PC-9 (cell line): ENCODE measurements at regions not wholly inside any gene's neighbourhood (a gene's known extent, or its start where the extent isn't known, plus 50 kb on each side); places are given as distances from the start of the nearest gene placed in this dataset.

Experiments
- BruUV-seq: library from RNA; stranded (reverse); fragments of 400-500 nt; replicated peaks from 2 replicates; lab custom pipeline; 2021; lab: Mats Ljungman, UMichigan
- CTCF ChIA-PET: fragments of 300-600 bp; sonication (Branson Sonifier 250); formaldehyde crosslinking; loops from one replicate; lab custom pipeline; 2022; ENCODE audit warnings: antibody characterized with exemption; lab: Charles Lee
- POLR2A ChIA-PET: fragments of 300-600 bp; sonication (Branson Sonifier 250); formaldehyde crosslinking; loops from one replicate; lab custom pipeline; 2022; ENCODE audit warnings: antibody characterized with exemption; ENCODE audit not compliant: unreplicated experiment; lab: Charles Lee
- DNase-seq, 2 experiments: peaks; one replicate each; pipeline versions ENCODE4 v3.0.0 to v3.0.0-alpha.2; 2015 to 2022; ENCODE audit warnings: mixed read lengths in 1 of 2
- H2AFZ ChIP-seq: fragments of 200-600 bp; sonication (generic); 2 replicates; pipeline ENCODE4 v1.8.1; 2017; ENCODE audit warnings: antibody characterized with exemption
- H3F3A ChIP-seq: fragments of 200-600 bp; sonication (generic); 2 replicates; pipeline ENCODE4 v1.8.1; 2017; ENCODE audit warnings: antibody characterized with exemption, mild to moderate bottlenecking, low read depth; ENCODE audit not compliant: insufficient read depth
- H3K27ac ChIP-seq: fragments of 200-600 bp; sonication (generic); 2 replicates; pipeline ENCODE4 v1.6.1; 2016; ENCODE audit warnings: mixed run types
- H3K27me3 ChIP-seq: fragments of 200-600 bp; sonication (generic); 2 replicates; pipeline ENCODE4 v1.6.1; 2016; ENCODE audit warnings: low read depth, mixed run types; ENCODE audit not compliant: insufficient read depth
- H3K36me3 ChIP-seq: fragments of 200-600 bp; sonication (generic); 2 replicates; pipeline ENCODE4 v1.6.1; 2016; ENCODE audit warnings: low read depth, mixed run types
- H3K4me1 ChIP-seq: fragments of 200-600 bp; sonication (generic); replicated peaks from 2 replicates; pipeline ENCODE4 v1.6.1; 2016; ENCODE audit warnings: mixed run types; ENCODE audit not compliant: insufficient read depth
- H3K4me2 ChIP-seq: fragments of 200-600 bp; sonication (generic); 2 replicates; pipeline ENCODE4 v1.6.1; 2017; ENCODE audit warnings: mixed run types
- H3K4me3 ChIP-seq: fragments of 200-600 bp; sonication (generic); 2 replicates; pipeline ENCODE4 v1.6.1; 2016; ENCODE audit warnings: mixed run types
- H3K79me2 ChIP-seq: fragments of 200-600 bp; sonication (generic); 2 replicates; pipeline ENCODE4 v1.6.1; 2017; ENCODE audit warnings: low read depth, mixed run types
- H3K9me2 ChIP-seq: fragments of 200-600 bp; sonication (generic); 2 replicates; pipeline ENCODE4 v1.8.1; 2017; ENCODE audit warnings: mild to moderate bottlenecking; ENCODE audit not compliant: insufficient read depth
- H3K9me3 ChIP-seq: fragments of 200-600 bp; sonication (generic); 2 replicates; pipeline ENCODE4 v1.8.1; 2016; ENCODE audit warnings: low read depth; ENCODE audit not compliant: insufficient read depth
- H4K20me1 ChIP-seq: fragments of 200-600 bp; sonication (generic); 2 replicates; pipeline ENCODE4 v1.8.1; 2017; ENCODE audit not compliant: insufficient read depth
- EZH2 ChIP-seq: fragments of 200-600 bp; sonication (generic); IDR thresholded peaks from 2 replicates; pipeline ENCODE4 v1.8.0; 2017; ENCODE audit warnings: antibody characterized with exemption, low read depth
- intact Hi-C: fragments of 100-400 bp; cut with micrococcal nuclease; formaldehyde crosslinking; loops from one replicate; pipeline ENCODE4 v1.10.0; 2022; ENCODE audit not compliant: unreplicated experiment
- TF ChIP-seq, protein P1 (sequence below): fragments of 200-600 bp; sonication (generic); conservative IDR thresholded peaks from 2 replicates; pipeline ENCODE4 v1.6.1; 2017; ENCODE audit warnings: mixed run types, antibody characterized with exemption, mild to moderate bottlenecking, moderate library complexity

DNA sequence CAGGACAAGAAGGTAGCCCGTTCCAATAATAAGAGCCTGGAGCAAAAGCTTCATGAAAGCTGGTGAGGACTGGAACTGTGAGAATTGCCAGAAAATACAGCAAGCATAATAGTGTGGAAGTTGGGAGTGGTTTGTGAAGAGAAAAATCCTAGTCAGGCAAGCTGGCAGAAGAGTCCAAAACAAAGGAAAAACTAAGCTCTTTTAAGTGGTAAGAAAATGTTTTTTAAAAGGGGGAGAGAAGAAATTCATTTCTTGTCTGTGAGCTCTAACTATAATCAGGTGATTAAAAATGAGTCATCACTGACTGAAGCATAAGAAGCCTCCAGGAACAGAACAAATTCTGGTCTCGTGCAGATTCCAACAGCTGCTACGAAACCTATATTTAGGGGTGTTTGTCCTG lies 102.6 kb downstream of the CAAP1 start:
- Histone ChIP-seq H4K20me1 (no peaks in the 10 kb centered on the region), H3K9me2 (no peaks in the 10 kb centered on the region), H3F3A (no peaks in the 10 kb centered on the region), H3K79me2 (no peaks in the 10 kb centered on the region), H2AFZ (no peak overlapping the region), H3K4me2 (no peak overlapping the region), H3K27ac (no peak overlapping the region), H3K27me3 (no peaks in the 10 kb centered on the region), H3K36me3 (no peaks in the 10 kb centered on the region), H3K9me3 (no peaks in the 10 kb centered on the region), H3K4me3 (no peak overlapping the region), H3K4me1 (no peaks in the 10 kb centered on the region)
- intact Hi-C loops, result no loop called here
- ChIA-PET POLR2A (no interaction called here), CTCF (no interaction called here)
- BruUV-seq, result no TSS peak
- TF ChIP-seq EZH2, result no peak
- TF ChIP-seq, protein P1, sequence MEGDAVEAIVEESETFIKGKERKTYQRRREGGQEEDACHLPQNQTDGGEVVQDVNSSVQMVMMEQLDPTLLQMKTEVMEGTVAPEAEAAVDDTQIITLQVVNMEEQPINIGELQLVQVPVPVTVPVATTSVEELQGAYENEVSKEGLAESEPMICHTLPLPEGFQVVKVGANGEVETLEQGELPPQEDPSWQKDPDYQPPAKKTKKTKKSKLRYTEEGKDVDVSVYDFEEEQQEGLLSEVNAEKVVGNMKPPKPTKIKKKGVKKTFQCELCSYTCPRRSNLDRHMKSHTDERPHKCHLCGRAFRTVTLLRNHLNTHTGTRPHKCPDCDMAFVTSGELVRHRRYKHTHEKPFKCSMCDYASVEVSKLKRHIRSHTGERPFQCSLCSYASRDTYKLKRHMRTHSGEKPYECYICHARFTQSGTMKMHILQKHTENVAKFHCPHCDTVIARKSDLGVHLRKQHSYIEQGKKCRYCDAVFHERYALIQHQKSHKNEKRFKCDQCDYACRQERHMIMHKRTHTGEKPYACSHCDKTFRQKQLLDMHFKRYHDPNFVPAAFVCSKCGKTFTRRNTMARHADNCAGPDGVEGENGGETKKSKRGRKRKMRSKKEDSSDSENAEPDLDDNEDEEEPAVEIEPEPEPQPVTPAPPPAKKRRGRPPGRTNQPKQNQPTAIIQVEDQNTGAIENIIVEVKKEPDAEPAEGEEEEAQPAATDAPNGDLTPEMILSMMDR, result no peak
- DNase-seq, result no peak

DNA sequence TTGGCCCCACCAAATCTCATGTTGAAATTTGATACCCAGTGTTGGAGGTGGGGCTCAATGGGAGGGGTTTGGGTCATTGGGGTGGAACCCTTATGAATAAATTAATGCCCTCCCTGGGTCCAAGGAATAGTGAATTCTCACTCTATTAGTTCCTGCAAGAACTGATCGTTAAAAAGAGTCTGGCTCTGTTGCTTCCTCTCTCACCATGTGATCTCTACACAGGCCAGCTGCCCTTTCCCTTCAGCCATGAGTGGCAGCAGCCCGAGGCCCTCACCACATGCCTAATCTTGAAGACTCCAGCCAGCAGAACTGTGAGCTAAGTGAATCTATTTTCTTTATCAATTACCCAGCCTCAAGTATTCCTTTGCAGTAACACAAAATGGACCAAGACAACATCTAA lies 106.0 kb downstream of the CAAP1 start:
- Histone ChIP-seq H3K27ac (no peak overlapping the region), H3K9me3 (no peaks in the 10 kb centered on the region), H3K9me2 (no peaks in the 10 kb centered on the region), H4K20me1 (no peaks in the 10 kb centered on the region), H3K36me3 (no peaks in the 10 kb centered on the region), H2AFZ (no peak overlapping the region), H3F3A (no peaks in the 10 kb centered on the region), H3K79me2 (no peaks in the 10 kb centered on the region), H3K27me3 (no peaks in the 10 kb centered on the region), H3K4me2 (no peak overlapping the region), H3K4me1 (no peaks in the 10 kb centered on the region), H3K4me3 (no peak overlapping the region)
- DNase-seq, result no peak
- ChIA-PET POLR2A (no interaction called here), CTCF (no interaction called here)
- BruUV-seq, result no TSS peak
- TF ChIP-seq, protein P1, result no peak
- TF ChIP-seq EZH2, result no peak
- intact Hi-C loops, result no loop called here

DNA sequence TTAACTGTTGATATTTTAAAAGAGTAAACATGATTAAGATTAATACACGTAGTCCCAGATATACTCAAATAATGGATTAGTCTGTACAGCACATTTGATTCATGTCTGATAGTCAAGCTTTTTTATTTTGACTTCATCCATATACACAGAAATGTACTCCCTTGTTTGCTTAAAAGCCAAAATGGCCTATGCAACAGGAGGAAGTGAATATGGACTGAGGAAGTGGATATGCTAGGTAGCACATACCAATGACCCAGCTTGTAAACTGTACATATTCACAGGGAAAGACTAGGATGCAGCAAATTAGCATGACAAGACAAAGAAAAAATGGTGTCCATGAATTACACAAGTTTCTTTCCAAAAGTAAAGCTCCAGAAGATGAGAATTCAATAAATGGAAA lies 109.7 kb downstream of the CAAP1 start:
- POLR2A ChIA-PET, result no interaction called here
- DNase-seq, result no peak
- TF ChIP-seq, protein P1, result no peak
- no peak for TF ChIP-seq EZH2
- H2AFZ ChIP-seq, result no peak overlapping the region
- H3K27ac ChIP-seq, result no peak overlapping the region
- no peaks in the 10 kb centered on the region for H3K9me2 ChIP-seq
- H3K9me3 ChIP-seq, result no peaks in the 10 kb centered on the region
- no peak overlapping the region for H3K4me2 ChIP-seq
- H3K4me1 ChIP-seq, result no peaks in the 10 kb centered on the region
- no peaks in the 10 kb centered on the region for H3F3A ChIP-seq
- no peaks in the 10 kb centered on the region for H3K27me3 ChIP-seq
- H3K36me3 ChIP-seq, result no peaks in the 10 kb centered on the region
- no TSS peak for BruUV-seq
- no peak overlapping the region for H3K4me3 ChIP-seq
- H3K79me2 ChIP-seq, result no peaks in the 10 kb centered on the region
- intact Hi-C loops, result no loop called here
- H4K20me1 ChIP-seq, result no peaks in the 10 kb centered on the region
- CTCF ChIA-PET, result no interaction called here
